GM18867 (cell line): ENCODE measurements at regions not wholly inside any gene's neighbourhood (a gene's known extent, or its start where the extent isn't known, plus 50 kb on each side); places are given as distances from the start of the nearest gene placed in this dataset.
A peak's percentile ranks its signal among the peaks of the same experiment; 100 is the strongest.

Experiments used
- ATAC-seq: cut with Tn5 transposase; IDR thresholded peaks from one replicate; pipeline ENCODE4 v1.9.1; 2021; ENCODE audit warnings: mild to moderate bottlenecking, moderate library complexity; ENCODE audit not compliant: unreplicated experiment

DNA sequence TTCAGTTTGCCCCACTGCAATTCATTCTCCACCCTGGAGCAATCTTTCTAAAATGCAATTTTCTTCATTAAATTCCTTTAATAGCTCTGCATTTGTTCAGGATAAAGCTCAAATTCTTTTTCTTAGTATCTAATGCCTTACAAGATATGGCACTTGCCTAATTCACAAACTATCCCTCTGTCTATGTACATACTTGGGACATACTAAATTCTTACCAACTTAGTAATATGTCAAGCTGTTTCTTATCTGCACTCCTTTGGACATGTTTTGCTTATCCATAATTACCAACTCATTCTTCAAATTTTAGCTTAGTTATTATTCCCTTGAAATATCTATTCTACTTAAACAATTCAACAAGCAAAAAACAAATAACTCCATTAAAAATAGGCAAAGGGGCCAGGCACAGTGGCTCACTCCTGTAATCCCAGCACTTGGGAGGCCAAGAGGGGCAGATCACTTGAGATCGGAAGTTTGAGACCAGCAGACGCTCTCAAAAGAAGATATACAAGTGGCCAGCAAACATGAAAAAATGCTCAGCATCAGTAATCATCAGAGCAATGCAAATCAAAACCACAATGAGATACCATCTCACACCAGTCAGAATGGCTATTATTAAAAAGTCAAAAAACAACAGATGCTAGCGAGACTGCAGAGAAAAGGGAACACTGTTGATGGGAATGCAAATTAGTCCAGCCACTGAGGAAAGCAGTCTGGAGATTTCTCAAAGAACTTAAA lies 96.9 kb downstream of the FAM76B start:
- peak; percentile 39 for ATAC-seq

DNA sequence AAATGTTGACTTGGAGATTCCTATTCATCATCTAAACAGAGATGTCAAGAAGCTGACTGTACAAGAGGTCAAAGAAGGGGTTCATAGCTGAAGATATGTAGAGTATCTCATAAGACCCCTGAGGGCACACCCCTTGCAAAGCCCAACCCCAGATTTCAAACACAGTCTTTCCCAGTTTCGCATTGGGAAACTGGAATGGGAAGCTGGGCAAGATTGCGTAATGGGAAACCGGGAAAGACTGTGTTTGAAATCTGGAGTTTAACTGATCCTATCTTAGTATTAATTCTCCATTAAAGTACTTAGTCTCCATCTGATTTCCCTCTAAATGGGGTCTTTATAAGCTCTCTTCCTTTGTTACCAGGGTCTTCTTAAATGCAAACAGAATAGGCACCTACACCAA lies 99.5 kb downstream of the FAM76B start:
- no peak for ATAC-seq

DNA sequence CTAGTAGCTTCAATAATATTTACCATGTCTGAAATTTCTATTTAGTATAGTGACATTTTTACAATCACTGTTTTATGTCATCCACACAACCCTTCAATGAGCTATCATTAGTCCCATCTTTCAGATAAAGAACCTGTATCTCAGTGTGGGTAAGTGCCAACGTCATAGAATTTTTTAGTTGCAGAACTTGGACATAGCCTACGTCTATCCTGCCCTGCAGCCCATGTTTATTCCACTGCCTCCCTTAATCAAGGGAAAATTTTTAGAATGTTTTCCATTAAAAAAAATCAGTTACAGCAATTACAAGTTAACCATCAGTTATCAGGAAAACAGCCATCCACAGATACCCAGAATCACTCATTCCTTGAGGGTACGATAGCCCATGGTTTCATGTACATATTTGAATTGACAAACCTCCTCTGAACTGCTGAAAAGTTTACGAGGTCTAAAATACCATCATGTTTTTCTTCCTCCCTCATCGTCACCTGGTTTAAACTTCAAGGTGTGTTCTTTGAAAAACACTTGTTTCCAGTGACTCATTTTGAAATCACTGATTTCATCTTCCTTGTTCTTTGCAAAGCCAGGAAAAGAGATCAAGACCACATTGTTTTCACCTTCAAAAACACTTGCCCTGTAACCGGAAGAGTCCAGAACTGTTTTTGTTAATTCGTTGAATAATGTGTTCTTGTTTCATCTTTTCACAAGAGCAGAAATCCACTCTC lies 100.9 kb downstream of the FAM76B start:
- ATAC-seq = peak; percentile 43

DNA sequence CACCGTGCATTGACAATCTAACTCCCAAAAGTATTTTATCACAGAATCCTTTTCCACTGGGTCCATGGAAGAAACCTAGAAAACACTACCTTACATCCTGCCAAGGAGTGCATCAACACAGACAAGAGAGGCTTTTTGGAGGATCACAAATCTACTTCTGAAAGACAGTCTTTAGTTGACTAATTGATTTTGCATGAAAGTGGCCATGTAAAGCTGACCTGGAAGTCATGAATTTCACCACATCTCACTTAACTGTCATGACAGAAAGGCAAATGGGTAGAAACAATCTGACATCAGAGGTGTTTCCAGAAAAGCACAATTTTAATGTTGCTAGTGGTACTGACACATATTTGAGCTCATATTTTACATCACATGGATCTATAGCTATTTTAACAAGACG lies 101.6 kb downstream of the FAM76B start:
- ATAC-seq = no peak

DNA sequence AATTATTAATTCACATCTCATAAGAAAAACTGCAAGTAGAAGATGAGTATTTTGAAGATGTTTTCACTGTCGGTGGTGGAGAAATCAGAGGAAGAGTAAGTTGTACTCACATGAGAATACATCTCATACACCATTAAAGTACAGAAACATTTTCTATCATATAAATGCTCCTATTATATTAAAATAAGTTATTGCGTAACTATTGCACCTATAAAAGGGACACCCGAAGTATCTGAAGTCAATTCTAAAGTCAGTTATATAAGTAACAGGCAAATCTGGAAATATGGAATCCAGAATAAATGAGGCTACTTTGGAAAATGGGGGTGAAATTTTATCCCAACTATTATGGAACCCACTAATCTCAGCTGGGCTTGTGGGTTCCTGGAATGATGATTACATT lies 103.3 kb downstream of the FAM76B start:
- no peak for ATAC-seq

DNA sequence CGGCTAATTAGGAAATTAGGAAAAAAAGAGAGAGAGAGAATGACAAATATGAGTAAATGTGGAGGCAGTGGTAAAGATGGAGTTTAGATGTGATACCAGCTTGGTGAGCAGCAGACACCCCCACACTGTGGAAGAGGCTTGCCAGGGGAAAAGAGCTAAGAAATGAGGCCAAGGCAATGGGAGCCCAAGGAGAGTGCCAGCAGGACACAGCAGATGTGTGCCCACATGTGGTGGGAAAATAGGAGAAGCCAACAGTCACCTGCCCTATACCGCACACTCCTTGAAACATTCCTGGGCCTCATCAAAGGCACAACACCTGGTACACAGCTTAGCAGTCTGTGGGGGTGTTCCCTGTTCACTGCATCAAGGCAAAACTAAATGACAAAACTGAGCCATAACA lies 104.9 kb downstream of the FAM76B start:
- ATAC-seq = no peak

DNA sequence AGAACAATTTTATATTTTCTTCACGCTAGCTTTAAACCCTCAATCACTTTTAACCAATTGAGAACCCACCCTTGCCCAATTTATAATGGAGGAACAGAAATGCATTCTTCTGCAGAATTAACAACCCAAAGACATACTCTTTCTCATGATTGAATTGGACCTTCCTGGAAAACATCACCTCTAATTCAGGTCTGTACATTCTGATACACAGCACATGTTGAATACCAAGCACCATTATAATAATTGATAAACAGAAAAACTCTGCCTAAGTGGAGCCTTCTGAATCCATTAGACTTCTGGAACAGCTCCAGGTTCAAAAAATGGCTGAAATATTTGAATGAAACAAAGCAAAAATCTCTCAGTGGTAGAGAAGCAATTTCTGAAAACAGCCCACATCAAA lies 105.4 kb downstream of the FAM76B start:
- no peak for ATAC-seq

DNA sequence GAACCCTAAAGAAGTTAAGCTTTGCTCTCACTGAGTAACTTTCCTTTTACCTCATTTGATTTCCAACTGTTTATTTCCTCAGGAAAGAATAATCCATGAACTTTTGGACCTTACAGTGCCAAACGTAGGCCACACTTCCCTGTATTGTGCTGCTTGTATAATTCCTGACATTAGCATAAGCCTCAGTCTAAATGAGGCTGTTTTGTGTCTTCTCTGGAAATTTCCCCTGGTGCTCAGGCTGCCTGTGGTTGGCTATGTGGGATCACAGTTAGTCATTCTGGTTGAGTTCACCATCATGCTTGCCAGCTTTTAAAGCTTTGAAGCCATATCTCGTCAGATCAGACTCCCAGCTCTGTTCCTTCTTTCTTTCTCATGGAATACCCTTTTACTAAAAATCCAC lies 107.0 kb downstream of the FAM76B start:
- no peak for ATAC-seq

DNA sequence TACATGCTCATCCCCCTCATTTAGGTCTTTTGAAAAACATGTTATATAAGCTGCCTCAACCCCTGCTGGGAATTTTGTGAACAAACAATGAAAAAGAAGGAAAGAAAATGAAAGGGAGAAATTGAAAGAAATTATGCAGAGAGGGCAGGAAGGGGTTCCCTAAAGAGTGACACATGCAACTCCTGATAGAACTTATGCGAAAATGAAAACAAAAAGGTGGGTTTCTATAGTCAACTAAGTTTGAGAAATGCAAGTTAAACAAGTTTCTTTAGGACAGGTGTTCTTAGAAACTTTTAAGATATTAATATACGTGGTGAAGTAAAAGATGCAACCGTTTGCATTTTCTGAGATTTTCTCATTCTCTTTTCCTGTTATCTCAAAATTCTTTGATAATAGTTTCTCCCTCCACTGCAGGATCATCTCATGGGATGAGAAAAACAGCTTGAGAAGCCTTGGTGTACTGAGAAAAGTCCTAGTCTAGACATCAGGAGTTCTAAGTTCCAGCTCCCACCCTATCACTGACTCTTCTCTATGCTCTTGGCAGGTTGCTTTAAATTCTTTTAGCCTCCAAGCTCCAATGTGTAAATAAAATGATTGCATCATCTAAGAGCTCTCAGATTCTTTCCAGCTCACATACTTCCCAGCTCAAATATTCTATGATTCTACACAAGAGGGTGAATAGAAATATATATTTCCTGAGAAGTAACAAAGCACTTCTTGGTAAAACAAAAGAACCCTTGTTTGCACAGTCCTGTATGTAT lies 109.2 kb downstream of the FAM76B start:
- ATAC-seq = peak; percentile 92

DNA sequence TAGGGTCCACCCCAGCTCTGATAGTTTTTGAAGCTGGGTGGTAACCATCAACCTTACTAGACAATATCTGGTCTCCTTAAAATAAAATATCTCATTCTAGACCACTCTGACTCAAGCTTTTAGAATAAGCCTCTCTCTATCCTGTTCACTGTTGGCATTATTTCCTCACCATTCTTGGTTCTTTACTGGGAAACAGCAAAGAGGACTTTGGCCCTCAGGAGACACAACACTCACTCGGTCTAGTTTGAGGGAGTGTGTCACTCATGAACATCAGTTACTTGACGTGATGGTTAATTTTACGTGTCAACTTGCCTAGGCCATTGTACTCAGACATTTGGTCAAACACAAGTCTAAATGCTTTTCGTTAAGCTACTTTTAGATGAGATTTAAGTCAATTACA lies 110.6 kb downstream of the FAM76B start:
- ATAC-seq = no peak

DNA sequence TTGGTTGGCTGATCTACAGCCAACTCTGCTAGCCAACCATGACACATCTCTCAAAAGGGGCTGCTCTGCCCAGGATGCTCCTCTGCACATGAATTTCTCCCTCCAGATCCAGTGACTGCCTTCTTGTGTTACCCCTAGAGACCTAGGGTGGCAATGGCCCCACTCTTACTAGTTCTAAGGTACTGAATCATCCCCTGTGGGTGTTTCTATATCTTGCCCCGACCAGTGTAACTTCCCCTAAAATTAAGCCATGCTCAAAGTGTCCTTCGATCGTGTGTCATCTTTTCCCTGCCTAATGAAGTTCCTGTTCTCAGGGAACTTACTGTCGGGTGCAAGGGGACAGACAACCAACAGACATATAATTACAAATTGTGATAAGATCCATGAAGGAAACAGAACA lies 113.3 kb downstream of the FAM76B start:
- ATAC-seq = no peak

DNA sequence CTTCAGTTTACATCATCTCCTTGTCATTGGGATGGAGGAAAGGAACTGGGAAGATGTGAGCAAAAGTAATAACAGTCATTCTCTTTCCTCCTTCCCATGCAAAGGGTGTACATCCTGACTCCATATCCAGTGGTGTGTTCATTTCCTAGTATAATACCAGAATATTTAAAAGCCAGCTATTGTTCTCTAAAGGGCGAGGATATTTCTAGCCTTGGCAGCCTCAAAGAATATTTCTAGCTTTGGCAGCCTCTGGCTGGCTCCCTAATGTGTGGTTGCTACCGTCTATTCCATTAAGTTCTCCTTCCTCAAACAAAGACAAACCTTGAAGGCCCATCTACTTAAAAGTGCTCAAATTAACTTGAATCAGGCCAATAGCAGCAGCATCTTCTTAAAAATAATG lies 114.0 kb downstream of the FAM76B start:
- ATAC-seq = no peak

DNA sequence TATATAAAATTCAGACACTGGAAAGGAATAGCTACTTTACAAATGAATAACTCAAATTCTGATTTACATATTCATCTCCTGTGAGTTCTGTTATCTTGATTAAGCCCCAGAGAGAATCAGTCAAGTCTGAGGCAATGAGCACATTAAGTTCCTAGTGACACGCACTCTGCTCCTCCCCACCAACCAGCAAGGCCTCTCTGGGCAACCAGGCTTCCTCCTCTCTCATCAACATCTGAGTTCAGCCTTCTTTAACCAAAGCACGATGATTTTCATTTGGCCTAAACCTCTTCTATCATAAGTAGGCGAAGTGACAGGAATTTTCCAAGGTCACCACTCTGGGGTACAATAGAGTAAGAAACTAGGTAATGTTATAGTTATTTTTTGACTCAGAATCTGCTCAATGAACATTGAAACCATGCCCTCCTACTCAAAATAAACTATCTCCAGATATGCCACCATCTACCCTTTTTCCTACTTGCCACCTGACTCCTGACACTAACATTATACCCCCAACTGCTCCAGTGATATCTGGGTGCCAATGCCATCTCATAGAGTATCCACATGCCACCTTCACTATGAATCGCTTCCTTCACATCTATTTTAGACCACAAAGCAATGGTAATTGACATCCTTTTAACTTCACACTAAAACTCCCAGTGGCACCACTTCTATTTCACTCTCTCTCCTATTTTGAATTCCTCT lies 114.8 kb downstream of the FAM76B start:
- no peak for ATAC-seq

DNA sequence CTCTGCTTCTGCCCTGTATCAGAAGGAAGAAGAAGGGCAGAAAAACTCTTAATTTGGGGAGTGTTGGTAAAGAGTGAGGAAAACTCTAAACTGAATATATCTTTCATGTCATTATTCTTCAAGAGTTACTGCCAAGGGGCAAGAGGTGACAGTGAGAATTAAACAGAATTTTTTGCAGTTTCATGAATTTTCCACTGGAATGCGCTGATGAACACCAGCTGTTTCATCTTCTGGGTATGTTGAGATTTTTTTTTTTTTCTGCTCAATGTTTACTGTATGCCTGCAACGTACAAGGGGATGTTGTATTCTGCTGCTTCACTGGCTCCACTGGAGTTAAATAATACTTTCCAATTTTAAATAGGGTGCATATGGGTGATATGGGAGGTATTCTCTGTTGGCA lies 117.8 kb downstream of the FAM76B start:
- no peak for ATAC-seq

DNA sequence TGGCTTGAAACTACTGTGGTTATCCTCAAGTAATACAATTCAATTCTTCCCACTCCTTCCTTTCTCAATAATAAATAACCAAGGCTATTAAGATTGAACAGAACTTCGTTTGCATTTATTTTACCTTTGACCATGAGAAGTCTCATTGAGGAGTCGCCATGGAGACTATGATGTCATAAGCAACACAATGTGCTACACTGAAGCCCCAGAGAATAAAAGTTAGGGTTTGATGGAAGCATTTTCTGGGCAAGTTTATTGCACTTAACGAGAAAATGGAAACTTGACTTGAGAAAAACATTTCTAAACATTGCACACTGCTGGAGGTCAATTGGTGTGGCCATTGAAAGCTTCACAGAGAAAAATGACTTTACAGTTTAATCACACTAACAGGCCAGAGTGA lies 121.5 kb downstream of the FAM76B start:
- no peak for ATAC-seq

DNA sequence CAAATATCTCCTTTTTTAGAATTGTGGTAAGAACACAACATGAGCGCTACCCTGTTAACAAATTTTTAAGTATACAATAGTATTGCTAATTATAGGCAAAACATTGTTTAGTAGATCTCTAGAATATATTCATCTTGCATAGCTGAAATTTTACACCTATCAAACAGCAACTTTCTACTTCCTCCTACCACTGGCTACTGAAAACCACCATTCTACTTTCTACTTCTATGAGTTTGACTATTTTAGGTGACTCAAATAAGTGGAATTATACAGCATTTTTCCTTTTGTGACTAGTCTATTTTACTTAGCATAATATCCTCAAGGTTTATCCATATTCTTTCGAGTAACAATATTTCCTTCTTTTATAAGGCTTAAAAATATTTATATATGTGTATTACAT lies 128.4 kb downstream of the FAM76B start:
- peak; percentile 74 for ATAC-seq

DNA sequence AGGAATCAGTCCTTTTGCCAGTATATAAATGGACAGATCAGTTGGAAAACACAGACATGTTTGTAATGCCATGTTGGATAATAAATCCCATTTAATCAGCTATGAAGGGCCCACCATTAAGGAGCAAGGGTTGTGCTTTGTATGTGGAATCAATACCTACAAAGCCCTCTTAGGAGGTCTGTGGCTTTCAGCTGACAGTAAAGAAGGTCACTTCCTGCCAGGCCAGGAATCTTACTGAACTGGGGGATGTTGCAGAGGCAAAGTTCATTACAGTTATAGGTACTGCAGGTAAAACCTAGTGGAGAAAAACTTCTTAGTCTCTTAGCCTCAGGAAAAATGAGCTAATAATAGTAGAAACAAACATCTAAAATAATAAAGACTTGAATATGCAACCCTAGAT lies 129.5 kb downstream of the FAM76B start:
- ATAC-seq = no peak

DNA sequence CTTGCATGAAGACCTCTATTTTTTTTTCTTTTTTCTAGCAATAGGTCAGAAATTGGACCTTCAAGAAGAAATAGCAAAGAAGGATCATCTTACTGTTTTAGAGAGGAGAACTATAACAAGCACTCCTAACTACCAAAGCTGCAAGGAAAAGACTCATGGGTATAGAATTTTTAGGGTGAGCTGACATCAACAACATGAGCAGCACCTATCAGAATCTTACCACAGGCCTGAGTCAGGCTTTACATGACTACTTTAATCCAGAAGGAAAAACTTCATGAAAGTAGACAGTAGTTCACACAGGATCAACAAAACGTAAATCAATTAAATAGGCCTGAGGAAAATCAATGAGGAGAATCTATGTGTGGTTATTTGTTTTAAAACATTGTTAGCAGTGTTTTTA lies 130.5 kb downstream of the FAM76B start:
- no peak for ATAC-seq

DNA sequence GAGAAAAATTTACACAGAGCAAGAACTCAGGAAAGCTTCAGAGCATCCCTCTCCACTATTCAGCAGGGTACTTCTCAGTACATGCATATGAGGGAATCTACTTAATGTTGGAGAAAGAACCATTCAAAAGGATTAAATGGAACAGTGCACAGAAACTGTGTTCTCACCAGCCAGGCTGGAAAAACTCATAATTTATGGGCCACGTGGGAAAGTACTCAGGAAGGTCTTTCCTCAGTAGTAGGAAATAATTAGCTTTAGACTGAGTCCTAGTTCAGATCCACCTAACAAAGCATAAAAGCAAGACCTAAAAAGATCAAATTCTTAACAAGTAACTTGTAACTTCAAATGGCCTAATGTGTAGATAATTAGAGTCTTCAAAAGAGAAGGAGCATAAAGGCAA lies 134.0 kb downstream of the FAM76B start:
- ATAC-seq = no peak

DNA sequence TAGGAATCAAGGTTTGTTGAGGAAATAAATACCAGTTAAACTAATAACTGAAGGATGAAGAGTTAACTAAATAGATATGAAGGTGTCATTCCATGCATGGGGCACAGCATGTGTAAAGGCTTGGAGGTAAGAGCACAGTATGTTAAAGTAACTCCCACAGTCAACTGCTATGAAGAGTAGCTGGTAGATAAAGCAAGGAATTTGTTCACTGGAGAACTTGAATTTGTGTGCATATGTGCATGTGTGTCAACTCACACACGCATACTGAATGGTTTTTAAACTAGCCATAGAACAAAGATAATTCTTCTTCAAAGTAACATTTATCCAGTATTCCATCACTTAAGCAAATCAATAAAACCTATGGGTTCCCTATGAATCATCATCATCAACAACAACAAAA lies 135.9 kb downstream of the FAM76B start:
- no peak for ATAC-seq

DNA sequence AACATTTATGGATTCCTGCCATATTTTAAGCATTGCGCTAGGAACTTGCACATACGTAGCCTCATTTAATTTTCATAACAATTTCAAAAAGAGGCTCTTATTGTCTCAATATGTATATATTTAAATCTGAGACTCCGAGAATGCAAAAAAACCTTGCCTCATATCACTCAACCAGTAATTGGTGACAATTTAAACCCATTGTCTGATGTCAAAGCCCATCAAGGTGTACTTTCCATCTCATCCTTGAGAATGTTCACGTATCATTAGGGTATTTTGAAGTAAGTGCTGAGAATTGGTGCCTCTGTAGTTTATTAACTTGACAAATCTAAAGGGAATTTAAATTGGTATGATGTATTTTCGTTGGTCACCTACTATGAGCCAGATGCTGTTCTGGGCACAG lies 136.5 kb downstream of the FAM76B start:
- ATAC-seq = no peak
